Stomach (tissue), 4 donors: ENCODE measurements at regions not wholly inside any gene's neighbourhood (a gene's known extent, or its start where the extent isn't known, plus 50 kb on each side); places are given as distances from the start of the nearest gene placed in this dataset.

Experiments used
- POLR2A ChIP-seq, 4 donors: fragments of 450-650 bp; IDR thresholded peaks; one replicate each; pipeline ENCODE4 v1.6.1; 2016; ENCODE audit warnings: antibody characterized with exemption in 4 of 4, control low read depth in 2 of 4, mild to moderate bottlenecking in 1 of 4, moderate library complexity in 1 of 4
- POLR2AphosphoS5 ChIP-seq, 3 donors: sonication (generic); formaldehyde crosslinking; IDR thresholded peaks; one replicate each; pipeline ENCODE4 v1.6.1; 2016; ENCODE audit warnings: antibody characterized with exemption in 3 of 3
- TF ChIP-seq, protein P1 (sequence below), 7 experiments: fragments of 450-650 bp in 4 of 7; fragments of 200-600 bp in 3 of 7; sonication (generic) in 3 of 7; IDR thresholded peaks; one replicate each; pipeline ENCODE4 v1.5.1; 2016 to 2019; ENCODE audit warnings: antibody characterized with exemption in 7 of 7, control low read depth in 2 of 7, mild to moderate bottlenecking in 1 of 7

GRCh38 chr16:22762486-22762885, 51.5 kb upstream of the HS3ST2 start:
- TF ChIP-seq, protein P1, sequence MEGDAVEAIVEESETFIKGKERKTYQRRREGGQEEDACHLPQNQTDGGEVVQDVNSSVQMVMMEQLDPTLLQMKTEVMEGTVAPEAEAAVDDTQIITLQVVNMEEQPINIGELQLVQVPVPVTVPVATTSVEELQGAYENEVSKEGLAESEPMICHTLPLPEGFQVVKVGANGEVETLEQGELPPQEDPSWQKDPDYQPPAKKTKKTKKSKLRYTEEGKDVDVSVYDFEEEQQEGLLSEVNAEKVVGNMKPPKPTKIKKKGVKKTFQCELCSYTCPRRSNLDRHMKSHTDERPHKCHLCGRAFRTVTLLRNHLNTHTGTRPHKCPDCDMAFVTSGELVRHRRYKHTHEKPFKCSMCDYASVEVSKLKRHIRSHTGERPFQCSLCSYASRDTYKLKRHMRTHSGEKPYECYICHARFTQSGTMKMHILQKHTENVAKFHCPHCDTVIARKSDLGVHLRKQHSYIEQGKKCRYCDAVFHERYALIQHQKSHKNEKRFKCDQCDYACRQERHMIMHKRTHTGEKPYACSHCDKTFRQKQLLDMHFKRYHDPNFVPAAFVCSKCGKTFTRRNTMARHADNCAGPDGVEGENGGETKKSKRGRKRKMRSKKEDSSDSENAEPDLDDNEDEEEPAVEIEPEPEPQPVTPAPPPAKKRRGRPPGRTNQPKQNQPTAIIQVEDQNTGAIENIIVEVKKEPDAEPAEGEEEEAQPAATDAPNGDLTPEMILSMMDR (IDR thresholded peaks at IDR 0.05) = no peak
- no peak for TF ChIP-seq POLR2AphosphoS5 (IDR thresholded peaks at IDR 0.05)
- TF ChIP-seq POLR2A (IDR thresholded peaks at IDR 0.05) = no peak
